MM.1S (cell line): ENCODE measurements at regions not wholly inside any gene's neighbourhood (a gene's known extent, or its start where the extent isn't known, plus 50 kb on each side); places are given as distances from the start of the nearest gene placed in this dataset.

Experiments used
- CTCF ChIP-seq: fragments of 300-600 bp; sonication (generic); IDR thresholded peaks from 2 replicates; pipeline ENCODE4 v1.5.1; 2016; ENCODE audit warnings: antibody characterized with exemption, low read length, mixed read lengths
- EZH2 ChIP-seq: fragments of 300-600 bp; sonication (generic); optimal IDR thresholded peaks from 2 replicates; pipeline ENCODE3; 2017; ENCODE audit warnings: low read depth, mild to moderate bottlenecking, antibody characterized with exemption, low read length, mixed read lengths

- TF ChIP-seq EZH2 (no peak), CTCF (no peak)
These were observed 640.0 kb downstream of the MAT2B start for GRCh38 chr5:164145458-164145857.
